Stimulated activated memory B cell treated with anti-CD40 and anti-IgM and Interleukin-4, amounts not matched to agents 10 μg/mL and 1 μg/mL and 100 μg/mL, for 72 hours (primary cell): ENCODE measurements at regions not wholly inside any gene's neighbourhood (a gene's known extent, or its start where the extent isn't known, plus 50 kb on each side); places are given as distances from the start of the nearest gene placed in this dataset.

Experiments
- ATAC-seq: fragments of 150-1000 bp; cut with Tn5 transposase; 2 replicates; pipeline ENCODE4 v1.10.0; 2021
- H3K27ac Mint-ChIP-seq: one replicate; pipeline ENCODE4 v1.8.0; 2022; ENCODE audit warnings: mild to moderate bottlenecking, mixed read lengths
- H3K27me3 Mint-ChIP-seq: one replicate; pipeline ENCODE4 v1.8.0; 2022; ENCODE audit warnings: mixed read lengths
- H3K36me3 Mint-ChIP-seq: one replicate; pipeline ENCODE4 v1.8.0; 2022; ENCODE audit warnings: mixed read lengths
- H3K4me1 Mint-ChIP-seq: one replicate; pipeline ENCODE4 v1.8.0; 2022; ENCODE audit warnings: mixed read lengths
- H3K4me3 Mint-ChIP-seq: one replicate; pipeline ENCODE4 v1.8.0; 2022; ENCODE audit warnings: mild to moderate bottlenecking, moderate library complexity, mixed read lengths
- H3K9me3 Mint-ChIP-seq: one replicate; pipeline ENCODE4 v1.8.0; 2022; ENCODE audit warnings: mixed read lengths

GRCh38 chr22:27580311-27580897 is 221.2 kb downstream of the MN1 start:
- no peak overlapping the region for H3K4me3 Mint-ChIP-seq
- no peaks in the 10 kb centered on the region for H3K9me3 Mint-ChIP-seq
- no peaks in the 10 kb centered on the region for H3K36me3 Mint-ChIP-seq
- H3K4me1 Mint-ChIP-seq: no peaks in the 10 kb centered on the region
- no peak for ATAC-seq
- H3K27me3 Mint-ChIP-seq: peaks cover 22% of the 10 kb centered on the region
- no peak overlapping the region for H3K27ac Mint-ChIP-seq

GRCh38 chr22:27581236-27581635 is 220.3 kb downstream of the MN1 start:
- H3K27ac Mint-ChIP-seq: no peak overlapping the region
- H3K36me3 Mint-ChIP-seq: no peaks in the 10 kb centered on the region
- peaks cover 22% of the 10 kb centered on the region for H3K27me3 Mint-ChIP-seq
- ATAC-seq: no peak
- H3K4me1 Mint-ChIP-seq: no peaks in the 10 kb centered on the region
- no peak overlapping the region for H3K4me3 Mint-ChIP-seq
- H3K9me3 Mint-ChIP-seq: no peaks in the 10 kb centered on the region

GRCh38 chr22:27581688-27582087 is 219.9 kb downstream of the MN1 start:
- Mint-ChIP-seq H3K36me3 (no peaks in the 10 kb centered on the region), H3K4me3 (no peak overlapping the region), H3K27me3 (peaks cover 22% of the 10 kb centered on the region), H3K4me1 (no peaks in the 10 kb centered on the region), H3K9me3 (peaks cover 2% of the 10 kb centered on the region), H3K27ac (no peak overlapping the region)
- no peak for ATAC-seq

- ATAC-seq: no peak
- Mint-ChIP-seq H3K36me3 (no peaks in the 10 kb centered on the region), H3K27ac (no peak overlapping the region), H3K27me3 (peaks cover 22% of the 10 kb centered on the region), H3K9me3 (peaks cover 9% of the 10 kb centered on the region), H3K4me3 (no peak overlapping the region), H3K4me1 (no peaks in the 10 kb centered on the region)
Observed at GRCh38 chr22:27583856-27584255, 217.7 kb downstream of the MN1 start.

GRCh38 chr22:27585141-27585540 is 216.4 kb downstream of the MN1 start:
- H3K27ac Mint-ChIP-seq: no peak overlapping the region
- H3K9me3 Mint-ChIP-seq: peaks cover 13% of the 10 kb centered on the region
- H3K36me3 Mint-ChIP-seq: no peaks in the 10 kb centered on the region
- no peaks in the 10 kb centered on the region for H3K4me1 Mint-ChIP-seq
- H3K27me3 Mint-ChIP-seq: peaks cover 22% of the 10 kb centered on the region
- ATAC-seq: no peak
- no peak overlapping the region for H3K4me3 Mint-ChIP-seq

GRCh38 chr22:27588268-27588667 is 213.3 kb downstream of the MN1 start:
- no peak for ATAC-seq

GRCh38 chr22:27588915-27589314 is 212.6 kb downstream of the MN1 start:
- Mint-ChIP-seq H3K9me3 (peaks cover 13% of the 10 kb centered on the region), H3K27ac (no peak overlapping the region), H3K4me3 (no peak overlapping the region), H3K36me3 (no peaks in the 10 kb centered on the region), H3K4me1 (no peaks in the 10 kb centered on the region), H3K27me3 (no peaks in the 10 kb centered on the region)
- no peak for ATAC-seq

More at GRCh38 chr22:27588268-27588667, 213.3 kb downstream of the MN1 start:
- Mint-ChIP-seq H3K36me3 (no peaks in the 10 kb centered on the region), H3K9me3 (peaks cover 13% of the 10 kb centered on the region), H3K27ac (no peak overlapping the region), H3K27me3 (no peaks in the 10 kb centered on the region), H3K4me1 (no peaks in the 10 kb centered on the region), H3K4me3 (no peak overlapping the region)

GRCh38 chr22:27591060-27591459 is 210.5 kb downstream of the MN1 start:
- H3K36me3 Mint-ChIP-seq: no peaks in the 10 kb centered on the region

GRCh38 chr22:27593378-27593777 is 208.2 kb downstream of the MN1 start:
- Mint-ChIP-seq H3K36me3 (no peaks in the 10 kb centered on the region), H3K4me1 (no peaks in the 10 kb centered on the region), H3K27ac (no peak overlapping the region), H3K9me3 (peaks cover 5% of the 10 kb centered on the region), H3K27me3 (no peaks in the 10 kb centered on the region), H3K4me3 (no peak overlapping the region)
- no peak for ATAC-seq

More at GRCh38 chr22:27591060-27591459, 210.5 kb downstream of the MN1 start:
- Mint-ChIP-seq H3K4me3 (no peak overlapping the region), H3K27me3 (no peaks in the 10 kb centered on the region), H3K27ac (no peak overlapping the region), H3K4me1 (no peaks in the 10 kb centered on the region), H3K9me3 (peaks cover 13% of the 10 kb centered on the region)
- no peak for ATAC-seq

GRCh38 chr22:27594020-27594419 is 207.5 kb downstream of the MN1 start:
- Mint-ChIP-seq H3K9me3 (peaks cover 2% of the 10 kb centered on the region), H3K27ac (no peak overlapping the region), H3K4me1 (no peaks in the 10 kb centered on the region), H3K27me3 (no peaks in the 10 kb centered on the region), H3K4me3 (no peak overlapping the region), H3K36me3 (no peaks in the 10 kb centered on the region)
- no peak for ATAC-seq

GRCh38 chr22:27594474-27595134 is 207.0 kb downstream of the MN1 start:
- Mint-ChIP-seq H3K9me3 (no peaks in the 10 kb centered on the region), H3K4me1 (no peaks in the 10 kb centered on the region)

GRCh38 chr22:27596133-27596870 is 205.3 kb downstream of the MN1 start:
- H3K9me3 Mint-ChIP-seq: no peaks in the 10 kb centered on the region
- no peaks in the 10 kb centered on the region for H3K27me3 Mint-ChIP-seq
- no peak overlapping the region for H3K4me3 Mint-ChIP-seq
- H3K36me3 Mint-ChIP-seq: no peaks in the 10 kb centered on the region
- H3K4me1 Mint-ChIP-seq: no peaks in the 10 kb centered on the region
- no peak for ATAC-seq
- no peak overlapping the region for H3K27ac Mint-ChIP-seq

More at GRCh38 chr22:27594474-27595134, 207.0 kb downstream of the MN1 start:
- H3K27ac Mint-ChIP-seq: no peak overlapping the region
- H3K4me3 Mint-ChIP-seq: no peak overlapping the region
- no peak for ATAC-seq
- no peaks in the 10 kb centered on the region for H3K27me3 Mint-ChIP-seq
- H3K36me3 Mint-ChIP-seq: no peaks in the 10 kb centered on the region

- no peaks in the 10 kb centered on the region for H3K4me1 Mint-ChIP-seq
- H3K9me3 Mint-ChIP-seq: peaks cover 3% of the 10 kb centered on the region
- H3K36me3 Mint-ChIP-seq: no peaks in the 10 kb centered on the region
- ATAC-seq: no peak
- H3K4me3 Mint-ChIP-seq: no peak overlapping the region
- peaks cover 8% of the 10 kb centered on the region for H3K27me3 Mint-ChIP-seq
- no peak overlapping the region for H3K27ac Mint-ChIP-seq
Observed at GRCh38 chr22:27597703-27598444, 203.7 kb downstream of the MN1 start.

GRCh38 chr22:27598792-27599191 is 202.8 kb downstream of the MN1 start:
- Mint-ChIP-seq H3K4me1 (no peaks in the 10 kb centered on the region), H3K9me3 (peaks cover 3% of the 10 kb centered on the region), H3K27ac (no peak overlapping the region), H3K36me3 (no peaks in the 10 kb centered on the region), H3K4me3 (no peak overlapping the region), H3K27me3 (peaks cover 10% of the 10 kb centered on the region)
- ATAC-seq: no peak

GRCh38 chr22:27601195-27601594 is 200.4 kb downstream of the MN1 start:
- Mint-ChIP-seq H3K27me3 (peaks cover 17% of the 10 kb centered on the region), H3K4me3 (no peak overlapping the region), H3K27ac (no peak overlapping the region), H3K9me3 (peaks cover 3% of the 10 kb centered on the region), H3K4me1 (no peaks in the 10 kb centered on the region), H3K36me3 (no peaks in the 10 kb centered on the region)
- ATAC-seq: no peak
